HepG2 (cell line): ENCODE measurements at regions not wholly inside any gene's neighbourhood (a gene's known extent, or its start where the extent isn't known, plus 50 kb on each side); places are given as distances from the start of the nearest gene placed in this dataset.

Experiments
- ATAC-seq: fragments of 200-7000 bp; cut with Tn5 transposase; 3 replicates; pipeline ENCODE4 v1.9.1; 2020; ENCODE audit warnings: mild to moderate bottlenecking, moderate library complexity
- BruUV-seq: library from RNA; stranded (reverse); fragments of 400-500 nt; replicated peaks from 2 replicates; lab custom pipeline; 2021; lab: Mats Ljungman, UMichigan
- CTCF ChIA-PET: fragments of 300-600 bp; formaldehyde crosslinking; extraction: SDS; loops from one replicate; lab custom pipeline; 2021; ENCODE audit warnings: low total read pairs, inconsistent platforms, low intra/inter-chr PET ratio; lab: Yijun Ruan, JAX
- POLR2A ChIA-PET: fragments of 350-600 bp; sonication (Branson Sonifier 250); formaldehyde crosslinking; loops from one replicate; lab custom pipeline; 2020; ENCODE audit warnings: antibody characterized with exemption, inconsistent platforms; lab: Yijun Ruan, JAX
- DNase-seq: peaks from one replicate; pipeline ENCODE4 v3.0.0-alpha.2; 2015; ENCODE audit warnings: low spot score
- FAIRE-seq: peaks from 3 replicates; lab custom pipeline; 2011; peaks lifted over from hg19 to GRCh38; lab: Jason Lieb, UNC
- H2AFZ ChIP-seq: one replicate; pipeline ENCODE4 v1.6.1; 2011; ENCODE audit warnings: low read length, inconsistent platforms
- H3K27ac ChIP-seq: fragments of 300-600 bp; 3 replicates; pipeline ENCODE4 v1.8.0; 2011; ENCODE audit warnings: mixed run types, mild to moderate bottlenecking, mixed read lengths, low read length, inconsistent platforms; ENCODE audit not compliant: insufficient read depth; ENCODE audit errors: extremely low read length
- H3K27me3 ChIP-seq, 2 experiments: fragments of 200-600 bp in 1 of 2; 2 replicates in 1 of 2; 3 replicates in 1 of 2; pipeline versions ENCODE4 v1.6.0 to v1.8.0; 2011; ENCODE audit warnings: low read length in 2 of 2, mild to moderate bottlenecking in 2 of 2, moderate library complexity in 2 of 2, inconsistent platforms in 1 of 2; ENCODE audit not compliant: insufficient read depth in 2 of 2, control insufficient read depth in 1 of 2
- H3K36me3 ChIP-seq, 2 experiments: fragments of 200-600 bp in 1 of 2; replicated peaks in 1 of 2; 2 replicates in 1 of 2; 3 replicates in 1 of 2; pipeline versions ENCODE4 v1.5.1 to v1.8.0; 2011; ENCODE audit warnings: low read length in 2 of 2, inconsistent platforms in 1 of 2; ENCODE audit not compliant: insufficient read depth in 2 of 2, control insufficient read depth in 1 of 2
- H3K4me1 ChIP-seq: 2 replicates; pipeline ENCODE4 v1.5.1; 2012; ENCODE audit warnings: low read length, inconsistent platforms; ENCODE audit not compliant: insufficient read depth
- H3K4me2 ChIP-seq: 2 replicates; pipeline ENCODE4 v1.6.0; 2011; ENCODE audit warnings: low read depth, low read length, inconsistent platforms
- H3K4me3 ChIP-seq, 3 experiments: fragments of 200-600 bp in 1 of 3; sonication (generic), shearing (Covaris generic) in 1 of 3; replicated peaks in 1 of 3; 2 replicates each; pipeline ENCODE4 v1.5.1; 2011 to 2016; ENCODE audit warnings: low read length in 3 of 3, inconsistent platforms in 2 of 3, low read depth in 2 of 3, mild to moderate bottlenecking in 2 of 3, control low read depth in 1 of 3, mixed read lengths in 1 of 3; ENCODE audit not compliant: insufficient read depth in 1 of 3
- H3K79me2 ChIP-seq: one replicate; pipeline ENCODE4 v1.6.1; 2011; ENCODE audit warnings: low read length, inconsistent platforms; ENCODE audit not compliant: insufficient read depth
- H3K9ac ChIP-seq: 2 replicates; pipeline ENCODE4 v1.6.0; 2011; ENCODE audit warnings: mild to moderate bottlenecking, low read depth, low read length, inconsistent platforms; ENCODE audit not compliant: insufficient read depth
- H3K9me3 ChIP-seq: 2 replicates; pipeline ENCODE4 v1.5.1; 2012; ENCODE audit warnings: mild to moderate bottlenecking, low read length
- H4K20me1 ChIP-seq: 2 replicates; pipeline ENCODE4 v1.6.0; 2011; ENCODE audit warnings: inconsistent platforms, mild to moderate bottlenecking, low read length, moderate library complexity; ENCODE audit not compliant: insufficient read depth
- ELF4 ChIP-seq: sonication (generic); formaldehyde crosslinking; IDR thresholded peaks from 2 replicates; pipeline ENCODE4 v1.5.0; 2020; ENCODE audit warnings: missing genetic modification reagents, mild to moderate bottlenecking, moderate library complexity, borderline replicate concordance
- HMG20A ChIP-seq: IDR thresholded peaks from 2 replicates; pipeline ENCODE4 v1.6.1; 2016; ENCODE audit warnings: borderline replicate concordance
- KDM5A ChIP-seq: fragments of 200-600 bp; sonication (generic); IDR thresholded peaks from 2 replicates; pipeline ENCODE4 v1.7.0; 2018; ENCODE audit warnings: antibody characterized with exemption, mild to moderate bottlenecking, low read length, borderline replicate concordance
- RBFOX2 ChIP-seq: fragments of 200-400 bp; formaldehyde crosslinking; IDR thresholded peaks from 2 replicates; pipeline ENCODE4 v1.6.1; 2017; ENCODE audit warnings: low read depth, mild to moderate bottlenecking, low read length
- RBM39 ChIP-seq: fragments of 200-400 bp; formaldehyde crosslinking; IDR thresholded peaks from one replicate; pipeline ENCODE4 v1.6.1; 2018; ENCODE audit warnings: antibody characterized with exemption, mild to moderate bottlenecking, low read depth, low read length; ENCODE audit not compliant: poor library complexity, severe bottlenecking
- SRSF4 ChIP-seq: fragments of 200-400 bp; formaldehyde crosslinking; IDR thresholded peaks from one replicate; pipeline ENCODE4 v1.6.1; 2018; ENCODE audit warnings: mild to moderate bottlenecking, low read depth, low read length, moderate library complexity; ENCODE audit not compliant: poor library complexity, severe bottlenecking
- TEF ChIP-seq: sonication (generic); formaldehyde crosslinking; IDR thresholded peaks from 2 replicates; pipeline ENCODE4 v1.5.0; 2020; ENCODE audit warnings: missing genetic modification reagents
- THAP8 ChIP-seq: sonication (generic); formaldehyde crosslinking; IDR thresholded peaks from 2 replicates; pipeline ENCODE4 v1.5.1; 2020; ENCODE audit warnings: missing genetic modification reagents, mild to moderate bottlenecking, borderline replicate concordance
- ZNF274 ChIP-seq: sonication (generic); formaldehyde crosslinking; IDR thresholded peaks from 2 replicates; pipeline ENCODE4 v1.5.1; 2020; ENCODE audit warnings: mild to moderate bottlenecking, missing genetic modification reagents
- WGBS: methylation state at CpG from one replicate; pipeline ENCODE4 v1.1.6; 2017; ENCODE audit warnings: low lambda C conversion rate; 5-methylcytosine and 5-hydroxymethylcytosine counted together
- in situ Hi-C: cut with HindIII; loops from 2 replicates; pipeline ENCODE4 v1.10.0; 2017; ENCODE audit warnings: low pct_unique_long_range_greater_than_20kb; ENCODE audit not compliant: extremely low pct_ligation_motif_present
- intact Hi-C: fragments of 100-400 bp; cut with micrococcal nuclease; formaldehyde crosslinking; loops from one replicate; pipeline ENCODE4 v1.10.0; 2022; ENCODE audit not compliant: unreplicated experiment

- FAIRE-seq: no peak
- Histone ChIP-seq H3K9ac (no peak overlapping the region), H3K4me3 (no peak overlapping the region), H4K20me1 (no peaks in the 10 kb centered on the region)
- 2% methylated on average over 2 of the region's 2 CpGs for WGBS
- intact Hi-C loops: no loop called here
- BruUV-seq: no TSS peak
- CTCF ChIA-PET: no interaction called here
- no peak for TF ChIP-seq RBFOX2
- no peak for TF ChIP-seq KDM5A
- no peak for TF ChIP-seq RBM39
- no peak for TF ChIP-seq THAP8 (CRISPR knock-in tag)
- TF ChIP-seq ZNF274 (CRISPR knock-in tag): no peak
- no peak for TF ChIP-seq ELF4 (CRISPR knock-in tag)
- TF ChIP-seq, all 625 proteins: peak for 0
- no peak overlapping the region for H2AFZ ChIP-seq
- in situ Hi-C loops: no loop called here
- H3K27ac ChIP-seq: no peak overlapping the region
- POLR2A ChIA-PET: no interaction called here
- no peak overlapping the region for H3K4me2 ChIP-seq
- no peak for ATAC-seq
- no peak for DNase-seq
- peaks cover 6% of the 10 kb centered on the region; the same call in 1 of the 2 replicates for H3K4me1 ChIP-seq
- no peaks in the 10 kb centered on the region for H3K36me3 ChIP-seq
- H3K27me3 ChIP-seq: peaks cover 3 to 37% of the 10 kb centered on the region in 2 experiments; a peak in 3 of 5 replicates
- H3K79me2 ChIP-seq: no peaks in the 10 kb centered on the region
- H3K9me3 ChIP-seq: no peaks in the 10 kb centered on the region
Measured at GRCh38 chr3:43792904-43793303, 102.2 kb downstream of the ABHD5 start.

- no peaks in the 10 kb centered on the region for H3K36me3 ChIP-seq
- 10% methylated on average over 8 of the region's 9 CpGs for WGBS
- peaks cover 6% of the 10 kb centered on the region; the same call in 1 of the 2 replicates for H3K4me1 ChIP-seq
- H3K27ac ChIP-seq: no peak overlapping the region
- no peaks in the 10 kb centered on the region for H3K79me2 ChIP-seq
- no peak overlapping the region for H3K9ac ChIP-seq
- no peaks in the 10 kb centered on the region for H4K20me1 ChIP-seq
- DNase-seq (no peak), ATAC-seq (no peak), FAIRE-seq (no peak)
- H3K4me2 ChIP-seq: no peak overlapping the region
- POLR2A ChIA-PET: no interaction called here
- no peak overlapping the region for H3K4me3 ChIP-seq
- in situ Hi-C loops (no loop called here), intact Hi-C loops (no loop called here)
- H3K27me3 ChIP-seq: peaks cover 3 to 36% of the 10 kb centered on the region in 2 experiments; a peak in 3 of 5 replicates
- CTCF ChIA-PET: no interaction called here
- TF ChIP-seq HMG20A (CRISPR knock-in tag): no peak
- TF ChIP-seq TEF: no peak
- TF ChIP-seq SRSF4: no peak
- BruUV-seq: no TSS peak
- no peak overlapping the region for H2AFZ ChIP-seq
- H3K9me3 ChIP-seq: no peaks in the 10 kb centered on the region
Measured at GRCh38 chr3:43793648-43794372, 103.1 kb downstream of the ABHD5 start.
